Left ventricle myocardium inferior (tissue), 1 donor: ENCODE measurements at regions not wholly inside any gene's neighbourhood (a gene's known extent, or its start where the extent isn't known, plus 50 kb on each side); places are given as distances from the start of the nearest gene placed in this dataset.
"Not testable (repeated sequence)": the region's sequence is repeated elsewhere in the genome, so short reads cannot be mapped to it uniquely, and the experiment has no call there.

ENCODE experiments used
- DNase-seq: peaks from one replicate; pipeline ENCODE4 v3.0.0-alpha.2; 2020
- H3K27ac ChIP-seq: fragments of 200-600 bp; replicated peaks from 2 replicates; pipeline ENCODE4 v1.8.0; 2021
- H3K27me3 ChIP-seq: fragments of 200-600 bp; 2 replicates; pipeline ENCODE4 v1.8.0; 2021; ENCODE audit warnings: low read depth
- H3K36me3 ChIP-seq: fragments of 200-600 bp; 2 replicates; pipeline ENCODE4 v1.8.0; 2021
- H3K4me1 ChIP-seq: fragments of 200-600 bp; 2 replicates; pipeline ENCODE4 v1.8.0; 2021
- H3K4me3 ChIP-seq: fragments of 200-600 bp; 2 replicates; pipeline ENCODE4 v1.8.0; 2021; ENCODE audit warnings: mild to moderate bottlenecking, moderate library complexity
- H3K9me3 ChIP-seq: fragments of 200-600 bp; replicated peaks from 2 replicates; pipeline ENCODE4 v1.8.0; 2021
- intact Hi-C: fragments of 100-400 bp; cut with micrococcal nuclease; formaldehyde crosslinking; loops from one replicate; pipeline ENCODE4 v1.11.0; 2022
- TF ChIP-seq, protein P1 (sequence below): fragments of 200-600 bp; IDR thresholded peaks from 2 replicates; pipeline ENCODE4 v1.8.0; 2021; ENCODE audit warnings: antibody characterized with exemption, mild to moderate bottlenecking, borderline replicate concordance
- donor health status: DM: no; HTN: yes; CAD: no; lungs with severe emphysema.

DNA sequence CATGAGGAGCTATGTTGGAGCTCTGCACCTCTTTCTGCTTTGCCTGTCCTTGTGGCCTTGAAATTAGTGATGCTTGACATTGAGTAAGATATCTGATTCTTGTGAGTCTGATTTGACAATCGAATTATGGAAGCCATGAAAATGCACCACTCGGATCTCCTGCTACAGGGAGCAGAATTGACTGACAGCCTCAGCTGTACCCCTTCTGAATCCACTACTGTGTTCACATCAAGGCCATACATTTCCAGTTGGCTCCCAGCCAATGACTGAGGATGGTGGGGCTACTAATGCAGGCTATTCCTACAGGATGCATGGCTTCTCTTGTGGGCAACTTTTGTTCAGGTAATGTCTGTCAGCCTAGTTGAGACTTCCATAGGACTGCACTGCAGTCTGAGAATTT is 321.9 kb downstream of the REEP3 start:
- no peaks in the 10 kb centered on the region for H3K36me3 ChIP-seq
- H3K4me1 ChIP-seq: no peaks in the 10 kb centered on the region
- peaks cover 13% of the 10 kb centered on the region for H3K27me3 ChIP-seq
- no peaks in the 10 kb centered on the region for H3K9me3 ChIP-seq
- TF ChIP-seq, protein P1, sequence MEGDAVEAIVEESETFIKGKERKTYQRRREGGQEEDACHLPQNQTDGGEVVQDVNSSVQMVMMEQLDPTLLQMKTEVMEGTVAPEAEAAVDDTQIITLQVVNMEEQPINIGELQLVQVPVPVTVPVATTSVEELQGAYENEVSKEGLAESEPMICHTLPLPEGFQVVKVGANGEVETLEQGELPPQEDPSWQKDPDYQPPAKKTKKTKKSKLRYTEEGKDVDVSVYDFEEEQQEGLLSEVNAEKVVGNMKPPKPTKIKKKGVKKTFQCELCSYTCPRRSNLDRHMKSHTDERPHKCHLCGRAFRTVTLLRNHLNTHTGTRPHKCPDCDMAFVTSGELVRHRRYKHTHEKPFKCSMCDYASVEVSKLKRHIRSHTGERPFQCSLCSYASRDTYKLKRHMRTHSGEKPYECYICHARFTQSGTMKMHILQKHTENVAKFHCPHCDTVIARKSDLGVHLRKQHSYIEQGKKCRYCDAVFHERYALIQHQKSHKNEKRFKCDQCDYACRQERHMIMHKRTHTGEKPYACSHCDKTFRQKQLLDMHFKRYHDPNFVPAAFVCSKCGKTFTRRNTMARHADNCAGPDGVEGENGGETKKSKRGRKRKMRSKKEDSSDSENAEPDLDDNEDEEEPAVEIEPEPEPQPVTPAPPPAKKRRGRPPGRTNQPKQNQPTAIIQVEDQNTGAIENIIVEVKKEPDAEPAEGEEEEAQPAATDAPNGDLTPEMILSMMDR: no peak
- DNase-seq: no peak
- H3K4me3 ChIP-seq: no peak overlapping the region
- intact Hi-C loops: no loop called here
- no peak overlapping the region for H3K27ac ChIP-seq

DNA sequence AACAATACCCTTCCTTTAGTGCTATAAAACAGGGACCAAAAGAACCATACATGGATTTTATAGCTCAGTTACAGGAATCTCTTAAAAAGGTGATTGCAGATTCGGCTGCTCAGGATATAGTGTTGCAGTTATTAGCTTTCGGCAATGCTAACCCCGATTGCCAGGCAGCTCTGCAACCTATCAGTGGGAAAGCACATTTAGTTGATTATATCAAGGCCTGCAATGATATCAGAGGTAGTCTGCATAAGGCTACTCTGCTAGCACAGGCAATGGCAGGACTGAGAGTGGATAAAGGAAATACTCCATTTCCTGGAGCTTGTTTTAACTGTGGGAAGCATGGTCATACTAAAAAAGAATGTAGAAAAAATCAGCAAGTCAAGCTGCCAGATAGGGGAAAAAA is 327.7 kb downstream of the REEP3 start:
- H3K27me3 ChIP-seq, intact Hi-C loops, DNase-seq: not testable (repeated sequence)

DNA sequence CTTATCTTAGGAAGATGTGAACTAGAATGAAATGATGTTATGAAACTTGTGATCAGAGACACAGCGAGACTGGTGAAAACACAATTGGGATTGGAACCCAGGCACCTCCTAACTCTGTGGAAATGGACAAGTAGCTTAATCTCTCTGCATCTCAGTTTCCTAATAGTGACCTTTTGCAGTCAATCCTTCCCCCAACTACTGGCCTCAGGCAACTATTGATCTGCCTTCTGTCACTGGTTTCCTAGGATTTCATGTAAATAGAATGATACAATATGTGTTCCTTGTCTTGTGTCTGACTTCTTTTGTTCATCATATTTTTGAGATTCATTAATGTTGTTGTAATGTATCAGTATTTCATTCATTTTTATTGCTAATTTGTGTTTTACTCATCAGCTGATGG is 341.7 kb downstream of the REEP3 start:
- Histone ChIP-seq H3K27ac (no peak overlapping the region), H3K9me3 (peaks cover 8% of the 10 kb centered on the region), H3K4me3 (no peak overlapping the region), H3K36me3 (no peaks in the 10 kb centered on the region), H3K4me1 (peaks cover 12% of the 10 kb centered on the region), H3K27me3 (peaks cover 40% of the 10 kb centered on the region)
- TF ChIP-seq, protein P1: no peak
- intact Hi-C loops: no loop called here
- no peak for DNase-seq

More for the DNA sequence above, 327.7 kb downstream of the REEP3 start:
- H3K9me3 ChIP-seq, H3K27ac ChIP-seq, H3K4me1 ChIP-seq, H3K4me3 ChIP-seq, H3K36me3 ChIP-seq: not testable (repeated sequence)

DNA sequence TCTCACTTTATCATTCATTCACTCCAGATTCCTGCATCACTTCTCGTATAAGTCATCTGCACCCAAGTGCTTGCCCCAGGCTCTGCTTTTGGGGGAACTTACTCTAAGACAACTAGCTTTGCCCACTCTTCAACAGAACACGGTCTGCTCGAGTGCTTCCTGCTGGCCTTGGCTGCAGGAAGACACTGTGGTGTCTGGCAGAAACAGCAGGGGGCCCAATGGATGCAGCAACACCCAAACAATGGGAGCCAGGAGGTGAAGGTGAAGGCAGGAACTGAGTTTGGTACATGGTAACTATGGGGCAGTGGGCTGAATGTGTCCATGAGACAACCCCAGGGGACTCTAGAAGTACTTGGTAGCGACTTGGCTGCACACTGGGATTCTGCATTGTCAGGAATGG is 344.0 kb downstream of the REEP3 start:
- Histone ChIP-seq H3K9me3 (no peaks in the 10 kb centered on the region), H3K4me1 (peaks cover 12% of the 10 kb centered on the region), H3K27me3 (peaks cover 41% of the 10 kb centered on the region), H3K27ac (no peak overlapping the region), H3K36me3 (no peaks in the 10 kb centered on the region), H3K4me3 (no peak overlapping the region)
- intact Hi-C loops: no loop called here
- DNase-seq: no peak
- TF ChIP-seq, protein P1: no peak

DNA sequence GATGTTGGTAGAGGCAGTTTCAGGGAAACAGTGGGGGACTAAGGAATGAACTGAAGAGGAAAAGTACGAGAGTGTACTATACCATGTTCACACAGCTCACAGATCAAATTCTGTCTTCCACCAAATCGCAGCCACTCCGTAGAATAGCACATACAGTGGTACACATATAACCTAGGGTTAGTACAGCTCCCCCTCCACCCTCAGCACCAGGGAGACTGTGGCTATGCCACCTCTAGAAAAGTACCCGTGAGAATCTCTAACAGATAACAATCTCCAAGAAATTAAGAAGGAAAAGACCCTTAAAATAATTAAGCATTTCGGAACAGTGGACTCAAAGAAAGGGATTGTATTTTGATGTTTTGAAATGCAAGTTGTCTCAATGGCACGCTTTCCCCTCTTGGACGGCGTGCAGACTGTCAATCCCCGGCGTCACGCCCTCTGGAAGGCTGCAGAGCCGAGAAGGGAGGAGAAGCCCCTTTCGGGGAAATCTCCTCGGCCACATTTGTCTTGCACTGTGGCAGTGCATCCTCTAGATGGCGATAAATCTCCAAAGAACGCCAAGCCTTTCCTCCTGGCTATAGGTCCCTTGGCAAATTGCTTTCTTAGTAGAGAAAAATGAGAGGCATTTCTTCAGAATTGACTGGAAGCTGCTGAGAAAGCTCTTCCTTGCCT is 345.0 kb downstream of the REEP3 start:
- intact Hi-C loops: no loop called here
- Histone ChIP-seq H3K9me3 (no peaks in the 10 kb centered on the region), H3K36me3 (no peaks in the 10 kb centered on the region), H3K27ac (no peak overlapping the region), H3K4me3 (no peak overlapping the region), H3K4me1 (peaks cover 12% of the 10 kb centered on the region), H3K27me3 (peaks cover 51% of the 10 kb centered on the region)
- TF ChIP-seq, protein P1: peak; percentile 91
- DNase-seq: no peak

DNA sequence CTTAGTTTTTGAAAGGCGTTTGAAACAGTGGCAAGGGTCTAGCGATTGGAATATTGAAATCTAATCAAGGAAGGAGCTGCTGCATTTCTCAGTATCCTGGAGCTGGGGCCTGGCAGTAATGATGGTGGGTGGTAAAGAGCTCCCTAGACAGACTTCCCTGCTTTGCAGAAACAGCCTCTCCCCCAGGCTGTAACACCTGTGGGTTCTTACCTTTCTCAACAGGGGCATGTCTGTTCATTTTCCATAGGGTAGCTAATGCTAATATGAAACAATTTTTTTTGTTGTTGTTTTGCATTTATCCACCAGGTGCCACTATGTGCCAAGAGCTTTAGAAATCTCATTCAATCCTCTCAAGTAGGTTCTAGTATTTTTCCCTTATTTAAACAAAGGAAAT is 345.5 kb downstream of the REEP3 start:
- intact Hi-C loops: no loop called here
- H3K27me3 ChIP-seq: peaks cover 56% of the 10 kb centered on the region
- DNase-seq: no peak
- no peaks in the 10 kb centered on the region for H3K36me3 ChIP-seq
- H3K9me3 ChIP-seq: no peaks in the 10 kb centered on the region
- peaks cover 12% of the 10 kb centered on the region for H3K4me1 ChIP-seq
- no peak overlapping the region for H3K27ac ChIP-seq
- TF ChIP-seq, protein P1: peak; percentile 41
- H3K4me3 ChIP-seq: no peak overlapping the region
